ENCODE measurements at regions not wholly inside any gene's neighbourhood (a gene's known extent, or its start where the extent isn't known, plus 50 kb on each side); places are given as distances from the start of the nearest gene placed in this dataset.
"Not testable (repeated sequence)": the region's sequence is repeated elsewhere in the genome, so short reads cannot be mapped to it uniquely, and the experiment has no call there.

DNA sequence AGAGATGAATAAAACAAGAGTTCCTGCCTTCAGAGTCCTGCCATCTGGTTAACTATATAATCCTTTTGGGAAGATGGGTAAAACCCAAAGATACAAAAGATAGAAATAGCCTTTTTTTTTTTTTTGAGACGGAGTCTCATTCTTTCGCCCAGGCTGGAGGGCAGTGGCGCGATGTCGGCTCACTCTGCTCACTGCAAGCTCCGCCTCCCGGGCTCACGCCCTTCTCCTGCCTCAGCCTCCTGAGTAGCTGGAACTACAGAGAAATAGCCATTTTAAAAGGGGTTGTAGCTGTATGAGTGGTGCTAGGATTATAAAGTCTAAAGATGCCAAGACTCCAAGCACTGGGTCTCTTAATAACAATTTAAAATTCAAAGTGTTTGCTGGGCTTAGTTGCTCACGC lies 97.2 kb downstream of the KDR start:
- DNase-seq, result no peak

DNA sequence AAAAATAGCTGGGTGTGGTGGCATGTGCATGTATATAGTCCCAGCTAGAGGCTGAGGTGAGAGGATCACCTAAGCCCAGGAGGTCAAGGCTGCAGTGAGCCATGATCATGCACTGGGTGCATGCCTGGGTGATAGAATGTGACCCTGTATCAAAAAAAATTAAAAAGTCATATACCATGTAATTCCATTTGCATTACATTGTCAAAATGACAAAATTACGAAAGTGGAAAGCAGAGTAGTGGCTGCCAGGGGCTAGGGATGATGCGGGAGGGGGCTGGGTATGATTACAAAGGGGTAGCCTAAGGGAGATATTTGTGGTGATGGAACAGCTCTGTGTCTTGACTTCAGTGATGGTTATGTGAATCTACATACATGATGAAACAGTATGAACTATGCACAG lies 97.8 kb downstream of the KDR start:
- no peak for DNase-seq

DNA sequence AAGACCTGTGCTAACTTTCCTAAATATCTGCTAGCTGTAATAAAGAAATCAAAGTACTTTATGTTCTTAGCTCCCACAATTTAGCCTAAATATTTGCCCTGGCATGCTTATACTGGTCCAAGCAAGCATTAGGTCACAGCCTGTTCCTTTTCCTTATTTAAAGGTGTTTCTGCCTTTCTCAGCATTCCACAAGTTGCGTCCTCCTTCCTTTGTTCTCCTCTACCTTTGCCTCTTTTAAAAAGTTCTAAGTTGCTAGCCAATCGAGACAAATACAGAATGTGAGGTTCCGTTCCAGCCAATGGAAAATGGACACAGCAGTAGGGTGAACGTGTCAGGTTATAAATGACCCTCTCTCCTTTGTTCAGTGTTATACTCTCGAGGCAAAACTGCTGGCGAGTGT lies 99.9 kb downstream of the KDR start:
- not testable (repeated sequence) for DNase-seq

DNA sequence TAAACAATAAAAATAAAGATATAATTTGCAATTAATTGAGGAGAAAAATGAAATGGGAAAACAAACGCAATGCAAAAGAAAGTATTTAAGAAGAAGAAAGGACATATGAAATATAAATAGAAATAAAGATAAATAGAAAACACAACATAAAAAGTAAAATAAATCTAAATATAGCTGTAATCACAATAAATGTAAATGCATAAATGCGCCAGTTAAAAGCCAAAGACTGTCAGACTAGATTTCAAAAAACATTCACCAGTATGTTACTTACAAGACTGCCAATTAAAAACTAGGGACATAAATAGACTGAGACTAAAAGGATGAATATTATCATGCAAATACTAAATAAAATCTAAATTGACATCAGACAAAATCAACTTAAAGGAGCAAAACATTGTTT lies 102.4 kb downstream of the KDR start:
- DNase-seq, result no peak

DNA sequence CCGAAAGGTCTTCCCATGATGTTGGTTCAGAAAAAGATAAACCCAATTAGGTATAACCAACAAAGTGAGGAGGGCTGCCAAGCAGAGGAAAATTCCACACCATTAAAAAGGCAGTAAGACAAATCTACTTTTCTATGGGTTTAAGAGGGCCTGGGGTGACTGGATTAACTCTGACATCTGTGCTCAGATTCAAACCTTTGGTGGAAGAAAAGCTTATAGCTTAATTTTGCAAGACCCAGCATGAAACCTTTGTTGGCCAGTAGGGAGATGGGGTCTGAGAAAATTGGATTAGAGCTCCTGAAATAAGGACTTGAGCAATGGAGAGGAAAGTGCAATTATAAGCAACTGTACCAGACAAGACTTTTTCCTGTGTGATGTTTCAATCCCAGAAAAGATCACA lies 104.2 kb downstream of the KDR start:
- DNase-seq, result no peak

DNA sequence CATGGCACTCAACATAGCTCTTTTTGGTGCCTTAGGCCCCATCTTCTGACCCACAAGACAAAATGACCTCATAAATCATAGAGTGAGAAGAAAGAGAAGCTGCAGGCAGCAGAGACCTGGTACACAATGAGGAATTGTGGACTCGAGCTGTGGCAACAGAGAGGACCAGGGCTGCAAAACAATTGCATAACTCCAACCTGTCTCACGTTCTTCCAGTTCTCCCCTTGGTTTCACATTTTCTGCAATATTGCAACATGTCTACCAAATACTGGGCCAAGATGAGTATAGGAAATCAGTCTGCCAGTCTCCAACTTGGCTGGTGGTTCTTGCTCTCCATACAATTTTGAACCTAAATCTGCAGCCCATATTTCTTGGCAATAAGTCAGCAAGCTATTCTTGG lies 105.3 kb downstream of the KDR start:
- no peak for DNase-seq

DNA sequence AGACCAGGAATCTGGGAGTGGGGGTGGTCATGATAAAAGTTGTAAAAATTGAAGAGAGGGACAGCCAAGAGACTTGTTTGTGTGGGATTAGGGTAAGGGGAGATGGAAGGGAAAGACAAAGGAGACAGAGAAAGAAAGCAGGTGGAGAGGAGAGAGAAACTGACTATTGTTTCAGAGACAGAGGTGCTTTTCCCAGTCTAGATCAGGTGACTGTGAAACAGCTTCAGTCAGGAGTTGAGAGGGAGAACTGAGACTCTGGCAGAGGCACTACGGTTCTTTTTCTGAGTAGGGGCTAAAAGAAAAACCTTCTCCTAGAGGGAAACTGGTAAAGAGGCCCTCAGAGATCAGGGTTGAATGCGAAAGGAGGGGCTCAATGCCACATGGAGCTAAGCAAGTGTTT lies 106.4 kb downstream of the KDR start:
- DNase-seq, result no peak

DNA sequence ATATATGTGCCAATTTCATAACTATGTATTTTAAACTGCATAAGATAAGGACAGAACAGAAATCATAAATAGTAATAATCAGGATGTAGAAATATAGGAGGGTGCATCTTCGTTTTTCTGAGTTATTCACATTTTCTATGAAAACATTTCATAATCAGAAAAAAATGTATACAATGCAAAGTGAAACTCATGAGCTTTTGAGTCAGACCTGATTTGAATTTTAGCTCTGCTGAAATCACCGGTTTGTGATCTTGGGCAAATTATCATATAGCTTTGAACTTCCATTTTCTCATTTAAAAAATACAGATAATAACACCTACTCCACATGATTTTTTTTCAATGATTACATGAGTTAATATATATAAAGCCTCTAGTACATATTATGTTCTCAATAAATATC lies 106.9 kb downstream of the KDR start:
- DNase-seq, result no peak

DNA sequence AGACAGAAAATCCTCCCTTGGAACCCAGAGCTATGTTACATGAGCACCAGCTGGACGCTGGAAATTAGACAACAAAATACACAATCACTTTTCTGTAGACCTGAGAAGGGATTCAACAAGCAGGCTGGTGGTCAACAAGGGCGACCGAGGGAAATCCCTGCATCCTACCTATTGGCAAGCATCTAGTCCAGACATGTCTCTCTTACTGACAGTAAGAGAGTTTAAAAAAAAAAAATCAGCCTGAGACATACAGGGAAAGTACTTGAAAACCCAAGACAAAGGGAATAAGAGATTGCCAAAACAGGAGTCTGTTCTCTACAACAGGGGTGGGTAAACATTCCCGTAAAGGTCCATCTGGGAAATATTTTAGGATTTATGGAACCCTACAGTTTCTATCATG lies 108.0 kb downstream of the KDR start:
- no peak for DNase-seq

DNA sequence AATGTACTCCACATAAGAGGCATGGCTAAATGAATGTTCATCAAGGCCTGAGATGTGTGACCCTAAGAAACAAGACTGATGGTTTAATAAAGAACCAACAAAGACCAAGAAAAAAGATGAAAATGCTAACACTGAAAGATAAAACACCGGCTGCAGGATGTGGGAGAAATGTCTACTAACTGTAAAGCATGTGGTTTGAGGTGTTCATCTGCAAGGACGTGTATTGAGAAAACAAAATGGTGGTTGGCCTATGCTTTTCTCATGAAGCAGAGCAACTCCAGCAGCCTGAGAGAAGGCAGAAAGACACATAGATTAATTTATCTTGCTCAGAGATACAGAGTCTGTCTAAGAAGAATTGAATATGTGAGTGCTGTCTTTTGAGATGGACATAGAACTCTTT lies 109.3 kb downstream of the KDR start:
- no peak for DNase-seq

DNA sequence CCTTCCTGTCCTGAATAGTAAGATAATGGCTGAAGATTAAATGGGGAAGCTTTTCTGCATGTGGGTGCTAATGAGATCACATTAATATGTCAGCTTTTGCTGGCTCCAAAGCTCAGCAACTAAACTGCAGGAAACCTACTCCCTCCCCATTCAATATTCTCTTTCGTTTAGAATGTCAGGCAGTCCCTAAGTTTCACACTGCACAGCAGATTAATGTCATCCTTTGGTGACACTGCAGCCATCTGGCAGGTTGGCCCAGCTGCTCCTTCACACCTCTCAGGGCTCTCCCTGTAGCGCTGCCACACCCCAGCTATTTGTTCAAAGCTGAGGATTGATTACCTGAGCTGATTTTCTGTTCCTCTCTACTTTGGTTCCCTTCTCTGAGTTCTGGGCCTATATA lies 110.5 kb downstream of the KDR start:
- DNase-seq, result no peak

DNA sequence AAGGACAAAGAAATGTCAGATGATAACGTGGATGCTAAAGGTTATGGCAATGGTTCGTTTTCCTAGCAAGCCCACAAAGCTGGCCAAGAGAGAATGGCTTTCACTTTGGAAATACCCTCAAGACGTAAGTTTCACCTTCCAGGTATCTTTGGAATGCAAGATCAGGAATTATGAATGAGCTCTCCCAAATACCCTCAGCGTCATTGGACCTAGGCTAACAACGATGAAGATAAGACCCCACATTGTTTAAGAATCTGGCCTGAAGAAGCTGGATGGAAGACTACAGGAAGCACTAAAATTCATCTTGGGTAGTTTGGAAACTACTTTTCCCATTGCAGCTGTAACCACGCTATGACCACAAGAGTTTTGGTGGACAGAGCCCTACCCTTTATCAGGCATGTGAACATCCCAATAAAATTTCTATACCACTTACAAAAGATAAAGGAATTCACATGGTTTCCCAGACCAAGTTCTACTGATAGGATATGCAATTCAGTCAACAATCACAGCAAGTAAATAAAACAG lies 111.9 kb downstream of the KDR start:
- DNase-seq, result no peak

DNA sequence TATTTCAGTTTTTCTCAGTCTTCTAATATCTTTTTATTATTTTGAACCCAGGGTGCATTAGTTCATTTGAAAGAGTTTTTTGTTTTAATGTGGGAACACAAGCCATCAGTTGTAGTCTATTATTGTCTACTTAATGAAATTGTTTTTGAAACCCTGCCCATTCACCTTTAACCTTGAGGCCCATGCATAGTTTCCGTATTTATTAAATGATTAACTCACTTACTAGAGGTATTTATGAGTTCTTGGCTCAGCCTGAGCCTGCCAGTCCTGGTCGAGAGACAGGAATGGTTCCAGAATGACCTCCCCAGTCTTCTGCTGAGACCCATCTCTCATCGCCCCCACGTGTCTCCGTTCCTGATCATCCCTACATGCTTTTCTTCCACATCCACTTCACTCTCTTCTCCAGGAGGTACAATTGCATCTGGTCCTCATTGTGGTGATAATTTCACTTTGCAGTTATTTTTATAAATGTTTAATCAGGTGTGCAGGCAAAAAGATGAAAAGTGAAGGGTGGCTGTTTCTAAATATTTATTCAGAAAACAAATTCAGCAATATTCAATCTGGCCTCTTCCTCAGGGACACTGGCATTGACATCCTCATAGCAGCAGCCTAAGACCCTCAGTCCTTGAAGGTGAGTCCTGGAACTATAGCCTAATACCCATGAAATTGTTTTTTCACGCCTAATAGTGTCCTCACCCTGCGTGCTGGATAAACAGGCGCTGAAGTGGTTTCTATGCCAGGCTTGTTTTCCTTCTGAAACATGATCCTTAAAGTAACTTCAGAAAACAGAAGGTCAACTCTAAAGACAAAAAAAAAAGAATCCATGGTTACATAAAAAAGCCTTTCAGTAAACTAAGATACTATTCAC lies 112.8 kb downstream of the KDR start:
- DNase-seq, result no peak

DNA sequence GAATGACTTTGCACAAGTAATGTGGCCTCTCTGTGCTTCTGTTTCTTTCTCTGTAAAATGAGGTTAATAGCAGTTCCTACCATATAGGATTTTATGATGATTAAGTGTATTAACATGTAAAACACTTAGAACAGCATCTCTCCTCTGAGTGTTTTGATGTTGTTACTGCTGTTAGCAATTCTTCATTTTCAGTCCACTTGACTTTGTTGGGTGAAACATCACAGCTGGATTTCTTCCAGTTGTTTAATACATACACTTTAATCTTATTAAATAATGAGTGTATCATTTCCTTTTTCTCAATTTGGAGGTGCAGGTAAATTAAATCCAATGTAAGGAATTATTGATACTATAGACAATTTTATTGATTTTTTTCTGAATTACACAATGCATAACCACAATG lies 113.6 kb downstream of the KDR start:
- no peak for DNase-seq

DNA sequence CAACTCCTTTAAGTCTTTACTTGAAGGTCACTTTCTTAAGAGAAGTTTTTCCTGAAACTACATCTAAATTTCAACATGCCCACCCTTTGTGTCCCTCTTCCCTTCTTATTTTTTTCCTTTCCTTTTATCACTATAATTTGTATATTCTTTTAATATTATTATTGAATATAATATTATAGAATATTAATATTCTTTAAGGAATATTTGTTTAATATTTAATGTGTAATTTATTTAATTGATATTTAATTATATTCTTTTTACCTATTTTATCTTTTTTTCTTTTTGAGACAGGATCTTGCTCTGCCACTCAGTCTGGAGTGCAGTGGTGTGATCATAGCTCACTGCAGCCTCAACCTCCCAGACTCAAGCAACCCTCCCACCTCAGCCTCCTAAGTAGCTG lies 114.8 kb downstream of the KDR start:
- DNase-seq, result no peak

DNA sequence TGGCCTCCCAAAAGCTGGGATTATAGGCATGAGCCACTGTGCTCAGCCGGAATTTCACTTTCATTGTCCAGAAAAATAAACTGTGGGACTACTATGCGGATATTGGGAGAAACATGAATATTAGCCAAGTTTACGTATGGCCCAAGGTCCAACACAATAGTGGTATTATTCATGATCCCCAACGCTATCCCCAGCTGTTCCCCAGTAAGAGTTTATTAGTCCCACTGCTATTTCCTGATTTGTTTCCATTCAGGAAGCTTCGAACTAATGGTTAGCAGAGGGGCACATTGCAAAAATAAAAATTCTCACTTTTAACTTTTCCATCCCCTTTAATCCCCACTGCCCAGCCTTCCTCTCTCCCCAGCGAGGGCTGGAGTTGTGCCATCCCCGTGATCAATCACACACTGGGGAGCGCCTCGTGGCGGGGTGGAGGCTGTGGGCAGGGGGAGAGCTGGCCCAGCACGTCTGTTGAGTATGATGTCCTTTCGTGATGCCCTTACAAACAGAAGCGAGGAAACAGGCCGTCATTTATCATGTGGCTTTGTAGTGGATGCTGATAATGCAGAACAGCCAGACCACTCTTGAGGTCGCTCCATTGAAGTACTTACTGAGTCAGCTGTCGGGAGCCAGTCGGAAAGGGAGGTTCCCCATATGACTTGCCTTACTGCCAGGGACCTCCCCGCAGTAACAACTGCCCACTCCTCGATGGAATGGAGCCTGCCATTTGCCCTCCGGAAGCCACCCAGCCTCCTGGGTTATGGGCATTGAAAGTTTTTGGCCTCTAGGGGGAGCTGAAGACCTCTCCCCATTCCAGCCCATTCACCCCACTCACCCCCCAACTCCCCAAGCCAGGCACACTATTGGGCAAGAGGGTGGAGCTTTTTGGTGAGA lies 117.0 kb downstream of the KDR start:
- DNase-seq, result no peak

DNA sequence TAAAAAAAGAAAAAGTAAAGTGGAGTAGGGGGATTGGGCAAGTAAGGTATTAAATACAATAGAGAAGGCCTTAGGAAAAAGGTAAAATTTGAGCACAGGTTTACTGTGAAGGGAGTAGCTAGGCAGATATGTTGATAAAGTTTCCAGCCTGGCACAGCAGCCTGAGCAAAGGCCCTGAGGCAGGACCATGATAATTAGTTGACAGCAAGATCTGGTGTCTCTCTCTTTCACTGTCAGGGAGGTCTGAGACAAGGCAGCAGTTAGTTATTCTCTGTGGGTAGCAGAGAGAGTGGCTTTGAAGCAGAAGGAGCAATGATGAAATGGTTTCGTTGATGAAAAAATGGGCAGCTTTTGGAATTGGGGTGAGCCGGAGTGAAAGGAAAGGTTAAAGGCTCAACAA lies 119.5 kb downstream of the KDR start:
- no peak for DNase-seq

DNA sequence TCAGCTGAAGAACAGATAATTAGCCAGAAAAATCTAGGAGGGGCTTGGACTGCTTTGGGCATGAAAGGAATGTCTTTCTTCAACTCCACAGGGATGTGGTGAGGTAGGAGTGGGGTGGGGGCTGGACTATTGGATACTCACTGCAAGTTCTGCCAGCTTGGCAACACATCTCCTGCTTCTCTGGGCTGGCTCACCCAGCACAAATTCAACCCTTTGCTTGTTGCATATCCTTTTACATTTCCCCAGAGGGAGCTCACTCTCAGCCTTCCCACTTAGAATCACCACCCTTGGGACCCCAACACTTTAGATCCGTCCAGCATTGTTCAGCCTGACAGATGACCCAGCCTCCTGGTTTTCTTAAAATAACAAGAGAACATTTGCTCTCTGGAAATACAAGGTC lies 120.6 kb downstream of the KDR start:
- no peak for DNase-seq

DNA sequence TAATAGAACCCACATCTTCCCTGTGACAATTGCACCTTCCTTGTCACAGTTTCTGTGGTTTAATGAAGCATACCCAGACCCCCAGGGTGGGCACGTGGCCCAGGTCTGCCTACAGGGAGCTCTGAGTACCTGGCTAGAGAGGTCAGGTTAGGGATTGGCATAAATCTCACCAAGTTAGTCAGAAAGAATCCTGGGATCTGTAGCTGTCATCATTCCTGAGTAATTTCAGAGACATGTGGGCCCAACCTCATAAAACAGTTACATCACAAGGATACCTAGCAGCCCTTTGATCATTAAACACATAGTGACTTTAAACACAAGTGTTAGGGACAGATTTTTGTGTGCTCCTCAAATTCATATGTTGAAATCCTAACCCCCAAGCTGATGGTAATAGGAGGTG lies 123.0 kb downstream of the KDR start:
- no peak for DNase-seq

DNA sequence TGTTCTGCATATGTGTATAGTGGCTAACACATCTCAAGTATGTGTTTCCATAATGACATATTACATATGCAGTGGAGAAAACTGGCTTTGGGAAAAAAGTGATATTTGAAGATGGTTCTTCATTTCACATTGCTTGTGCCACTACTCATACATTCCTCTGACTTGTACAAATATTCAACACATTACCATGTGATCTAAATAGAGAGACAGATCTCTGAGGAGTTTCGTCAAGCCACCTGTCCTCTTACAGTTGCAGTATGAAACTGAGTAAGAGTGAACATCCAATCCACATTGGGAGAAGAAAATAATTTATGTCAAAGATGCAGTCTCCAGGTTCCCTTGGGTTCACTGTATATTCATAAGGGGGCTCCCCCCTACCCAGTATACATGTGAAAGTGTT lies 123.9 kb downstream of the KDR start:
- no peak for DNase-seq

DNA sequence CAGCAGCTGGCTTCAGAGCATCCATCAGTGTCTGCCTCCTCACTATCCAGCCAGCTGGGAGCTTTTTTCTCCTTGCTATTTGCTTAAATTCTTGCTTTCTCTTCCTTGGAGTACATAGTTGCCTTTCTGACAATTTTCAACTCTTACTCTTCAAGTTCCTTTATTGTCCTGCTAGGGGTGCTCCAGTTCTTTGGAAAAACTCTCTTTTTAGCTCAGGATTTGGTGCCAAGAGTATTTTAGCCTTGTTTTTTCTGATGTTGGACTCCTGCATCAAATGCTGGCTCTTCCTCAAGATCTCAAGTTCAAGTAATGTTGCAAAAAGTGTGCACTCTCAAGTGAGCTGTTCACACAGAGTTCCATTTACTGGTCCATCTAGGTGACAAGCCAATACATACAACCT lies 126.4 kb downstream of the KDR start:
- DNase-seq, result no peak

DNA sequence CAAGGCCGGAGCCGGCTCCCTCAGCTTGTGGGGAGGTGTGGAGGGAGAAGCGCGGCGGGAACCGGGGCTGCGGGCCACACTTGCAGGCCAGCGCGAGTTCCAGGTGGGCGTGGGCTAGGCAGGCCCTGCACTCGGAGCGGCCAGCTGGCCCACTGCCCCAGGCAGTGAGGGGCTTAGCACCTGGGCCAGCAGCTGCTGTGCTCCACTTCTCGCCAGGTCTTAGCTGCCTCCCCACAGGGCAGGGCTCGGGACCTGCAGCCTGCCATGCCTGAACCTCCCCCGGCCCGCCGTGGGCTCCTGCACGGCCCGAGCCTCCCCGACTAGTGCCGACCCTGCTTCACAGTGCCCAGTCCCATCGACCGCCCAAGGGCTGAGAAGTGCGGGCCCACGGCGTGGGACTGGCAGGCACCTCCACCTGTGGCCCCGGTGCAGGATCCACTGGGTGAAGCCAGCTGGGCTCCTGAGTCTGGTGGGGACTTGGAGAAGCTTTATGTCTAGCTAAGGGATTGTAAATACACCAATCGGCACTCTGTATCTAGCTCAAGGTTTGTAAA lies 131.8 kb downstream of the KDR start:
- DNase-seq, result not testable (repeated sequence)

DNA sequence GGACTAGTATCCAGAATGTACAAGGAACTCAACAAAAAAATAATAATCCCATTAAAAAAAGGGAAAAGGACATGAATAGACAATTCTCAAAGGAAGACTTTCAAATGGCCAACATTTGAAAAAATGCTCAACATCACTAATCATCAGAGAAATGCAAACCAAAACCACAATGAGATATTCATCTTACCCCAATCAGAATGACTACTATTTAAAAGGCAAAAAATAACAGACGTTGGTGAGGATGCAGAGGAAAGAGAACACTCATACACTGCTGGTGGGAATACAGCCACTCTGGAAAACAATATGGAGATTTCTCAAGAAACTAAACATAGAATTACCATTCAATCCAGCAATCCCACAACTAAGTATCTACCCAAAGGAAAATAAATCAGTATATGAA lies 133.1 kb downstream of the KDR start:
- no peak for DNase-seq

DNA sequence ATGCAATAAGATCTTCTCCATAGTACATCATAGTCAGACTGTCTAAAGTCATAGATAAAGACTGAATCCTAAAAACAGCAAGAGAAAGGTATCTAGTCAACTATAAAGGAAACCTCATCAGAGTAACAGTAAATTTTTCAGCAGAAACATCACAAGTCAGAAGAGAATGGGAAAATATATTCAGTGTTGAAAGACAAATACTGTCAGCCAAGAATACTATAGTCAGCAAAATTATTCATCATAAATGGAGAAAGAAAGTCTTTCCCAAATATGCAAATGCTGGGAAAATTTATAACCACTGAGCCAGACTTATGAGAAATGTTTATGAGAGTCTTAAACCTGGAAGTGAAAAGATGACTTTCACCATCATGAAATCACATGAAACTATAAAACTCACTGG lies 136.7 kb downstream of the KDR start:
- no peak for DNase-seq

Measured in NCI-H1092 treated with DMSO at 0.1 percent for 48 hours (cell line).